Tibial nerve (tissue), 3 donors: ENCODE measurements at regions not wholly inside any gene's neighbourhood (a gene's known extent, or its start where the extent isn't known, plus 50 kb on each side); places are given as distances from the start of the nearest gene placed in this dataset.

Experiments used
- CTCF ChIP-seq, 5 experiments: fragments of 200-600 bp in 3 of 5; fragments of 450-650 bp in 2 of 5; sonication (generic) in 3 of 5; IDR thresholded peaks; one replicate each; pipeline ENCODE4 v1.5.1; 2016 to 2019; ENCODE audit warnings: antibody characterized with exemption in 5 of 5, mild to moderate bottlenecking in 3 of 5, moderate library complexity in 2 of 5
- POLR2A ChIP-seq, 2 donors: fragments of 450-650 bp; IDR thresholded peaks; one replicate each; pipeline ENCODE4 v1.6.1; 2017; ENCODE audit warnings: antibody characterized with exemption in 2 of 2, mild to moderate bottlenecking in 2 of 2, moderate library complexity in 2 of 2

GRCh38 chr2:147051248-147051647, 793.6 kb upstream of the ACVR2A start:
- no peak for TF ChIP-seq CTCF (IDR thresholded peaks at IDR 0.05)
- TF ChIP-seq POLR2A (IDR thresholded peaks at IDR 0.05), result no peak
